SH-SY5Y (cell line): ENCODE measurements at regions not wholly inside any gene's neighbourhood (a gene's known extent, or its start where the extent isn't known, plus 50 kb on each side); places are given as distances from the start of the nearest gene placed in this dataset.

Experiments
- GATA2 ChIP-seq: IDR thresholded peaks from 2 replicates; pipeline ENCODE4 v1.6.1; 2011; ENCODE audit warnings: mild to moderate bottlenecking, low read depth, low read length
- GATA3 ChIP-seq: IDR thresholded peaks from 2 replicates; pipeline ENCODE4 v1.6.1; 2011; ENCODE audit warnings: low read depth, mild to moderate bottlenecking, low read length, moderate library complexity

GRCh38 chr2:21812766-21813165 is 689.0 kb downstream of the TDRD15 start:
- no peak for TF ChIP-seq GATA3
- TF ChIP-seq GATA2: no peak
